ENCODE measurements at regions not wholly inside any gene's neighbourhood (a gene's known extent, or its start where the extent isn't known, plus 50 kb on each side); places are given as distances from the start of the nearest gene placed in this dataset.

DNA sequence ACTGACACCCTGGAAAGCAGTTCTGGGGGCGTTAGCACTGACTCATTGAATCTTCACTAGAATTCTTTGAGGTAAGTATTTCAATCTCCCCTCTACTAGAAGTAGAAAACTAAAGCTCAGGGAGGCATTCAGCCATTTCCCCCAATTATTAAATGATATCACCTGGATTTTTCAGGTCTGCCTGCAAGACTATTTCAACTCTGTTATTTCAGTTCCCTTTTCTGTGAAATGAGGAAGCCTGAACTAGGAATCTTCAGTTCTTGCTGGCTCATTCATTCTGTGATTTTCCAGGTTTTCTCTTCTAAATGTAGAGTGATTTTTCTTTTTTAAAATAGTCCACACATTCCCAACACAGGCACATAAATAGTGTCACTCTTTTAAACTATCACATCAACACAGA lies 337.0 kb upstream of the NR5A2 start:
- TF ChIP-seq, protein P1, sequence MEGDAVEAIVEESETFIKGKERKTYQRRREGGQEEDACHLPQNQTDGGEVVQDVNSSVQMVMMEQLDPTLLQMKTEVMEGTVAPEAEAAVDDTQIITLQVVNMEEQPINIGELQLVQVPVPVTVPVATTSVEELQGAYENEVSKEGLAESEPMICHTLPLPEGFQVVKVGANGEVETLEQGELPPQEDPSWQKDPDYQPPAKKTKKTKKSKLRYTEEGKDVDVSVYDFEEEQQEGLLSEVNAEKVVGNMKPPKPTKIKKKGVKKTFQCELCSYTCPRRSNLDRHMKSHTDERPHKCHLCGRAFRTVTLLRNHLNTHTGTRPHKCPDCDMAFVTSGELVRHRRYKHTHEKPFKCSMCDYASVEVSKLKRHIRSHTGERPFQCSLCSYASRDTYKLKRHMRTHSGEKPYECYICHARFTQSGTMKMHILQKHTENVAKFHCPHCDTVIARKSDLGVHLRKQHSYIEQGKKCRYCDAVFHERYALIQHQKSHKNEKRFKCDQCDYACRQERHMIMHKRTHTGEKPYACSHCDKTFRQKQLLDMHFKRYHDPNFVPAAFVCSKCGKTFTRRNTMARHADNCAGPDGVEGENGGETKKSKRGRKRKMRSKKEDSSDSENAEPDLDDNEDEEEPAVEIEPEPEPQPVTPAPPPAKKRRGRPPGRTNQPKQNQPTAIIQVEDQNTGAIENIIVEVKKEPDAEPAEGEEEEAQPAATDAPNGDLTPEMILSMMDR (conservative IDR thresholded peaks at IDR 0.05; ENCODE audit: low read depth, low read length), result no peak
- no peak for TF ChIP-seq EZH2 (IDR thresholded peaks at IDR 0.05; ENCODE audit: borderline replicate concordance, low read depth, low read length, poor library complexity, severe bottlenecking)

Measured in A673 (cell line).